ENCODE measurements at regions not wholly inside any gene's neighbourhood (a gene's known extent, or its start where the extent isn't known, plus 50 kb on each side); places are given as distances from the start of the nearest gene placed in this dataset.

DNA sequence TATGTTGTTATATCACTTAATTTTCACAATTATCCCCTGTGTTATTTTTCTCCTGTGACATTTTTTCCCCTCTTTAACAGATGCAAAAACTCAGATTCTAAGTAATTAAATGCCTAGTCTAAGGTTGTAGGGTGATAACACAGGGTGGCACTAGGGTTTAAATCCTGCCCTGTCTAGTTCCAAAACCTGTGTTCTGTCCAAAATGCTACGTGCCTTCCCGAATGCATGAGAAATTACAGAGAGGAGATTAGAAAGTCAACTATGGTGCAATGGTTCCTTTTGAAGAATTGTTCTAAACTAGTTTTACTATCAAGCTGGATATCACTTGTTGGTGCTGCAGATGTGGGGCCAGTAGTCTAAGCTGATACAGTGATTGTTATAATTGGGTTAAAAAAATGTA, 108.0 kb downstream of the DIPK2A start:
- H3K79me1 ChIP-seq (replicated peaks; ENCODE audit: low read length, poor library complexity, severe bottlenecking): no peaks in the 10 kb centered on the region
- 99% methylated on average over 2 of the region's 2 CpGs for WGBS
- H3K4ac ChIP-seq (ENCODE audit: low read depth in 1 of 2, low read length in 2 of 2): no peak overlapping the region
- no peak overlapping the region for H2BK15ac ChIP-seq (ENCODE audit: low read depth, poor library complexity, severe bottlenecking)
- no peaks in the 10 kb centered on the region for H3K9me3 ChIP-seq (ENCODE audit: control insufficient read depth, low read length)
- H3K4me3 ChIP-seq (ENCODE audit: insufficient read depth in 1 of 2, low read depth in 1 of 2, low read length in 2 of 2): no peak overlapping the region
- no peaks in the 10 kb centered on the region for H3K27me3 ChIP-seq (ENCODE audit: control insufficient read depth in 1 of 2, insufficient read depth in 1 of 2, low read length in 2 of 2)
- H2AK5ac ChIP-seq (ENCODE audit: low read length, severe bottlenecking): no peak overlapping the region
- no peak overlapping the region for H3K23ac ChIP-seq (ENCODE audit: low read length in 2 of 2)
- H3K27ac ChIP-seq (ENCODE audit: low read length, poor library complexity, severe bottlenecking): no peak overlapping the region
- no peak overlapping the region for H4K8ac ChIP-seq (ENCODE audit: low read length)
- no peaks in the 10 kb centered on the region for H3K36me3 ChIP-seq (ENCODE audit: control insufficient read depth in 1 of 2, insufficient read depth in 2 of 2, low read depth in 1 of 2, low read length in 2 of 2)
- H3K14ac ChIP-seq (ENCODE audit: low read length in 2 of 2): no peak overlapping the region
- H3K4me2 ChIP-seq (ENCODE audit: low read length, poor library complexity, severe bottlenecking): no peak overlapping the region
- no peak overlapping the region for H3K9ac ChIP-seq (ENCODE audit: low read length)
- H2BK5ac ChIP-seq (ENCODE audit: low read depth, low read length, poor library complexity, severe bottlenecking): no peak overlapping the region
- H2AFZ ChIP-seq (ENCODE audit: low read depth, low read length): no peak overlapping the region
- H3K4me1 ChIP-seq (ENCODE audit: control insufficient read depth, insufficient read depth, low read depth, low read length): no peaks in the 10 kb centered on the region
- no peak overlapping the region for H3K18ac ChIP-seq (ENCODE audit: low read depth in 1 of 2, low read length in 2 of 2)
- H4K91ac ChIP-seq (ENCODE audit: low read length): no peak overlapping the region
- no peak overlapping the region for H2BK12ac ChIP-seq (ENCODE audit: low read length in 2 of 2)
- no peak overlapping the region for H2BK120ac ChIP-seq (ENCODE audit: low read depth, low read length)
- DNase-seq: no peak

DNA sequence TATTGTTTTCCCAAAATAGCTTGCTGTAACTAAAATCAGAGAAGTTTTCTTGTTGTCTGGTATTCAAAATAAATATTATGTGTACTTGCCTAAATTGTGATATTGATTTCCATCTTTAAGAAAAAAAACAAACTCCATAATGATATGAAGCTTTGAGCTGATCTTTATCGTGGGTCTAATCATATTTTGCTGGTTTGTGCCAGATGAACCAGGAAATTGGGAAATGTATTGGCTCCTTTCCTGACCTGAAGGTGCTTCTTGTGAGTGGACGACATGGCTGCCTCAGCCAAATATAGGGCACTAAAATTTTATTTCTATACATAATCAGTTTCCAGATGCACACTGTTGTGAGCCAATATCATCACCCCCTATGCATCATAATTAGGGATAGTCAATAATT, 113.3 kb downstream of the DIPK2A start:
- no peak for DNase-seq
- Histone ChIP-seq H3K9me3 (ENCODE audit: control insufficient read depth, low read length) (no peaks in the 10 kb centered on the region), H3K23ac (ENCODE audit: low read length in 2 of 2) (no peak overlapping the region), H3K27ac (ENCODE audit: low read length, poor library complexity, severe bottlenecking) (no peak overlapping the region), H2AFZ (ENCODE audit: low read depth, low read length) (no peak overlapping the region), H3K14ac (ENCODE audit: low read length in 2 of 2) (no peak overlapping the region), H3K27me3 (ENCODE audit: control insufficient read depth in 1 of 2, insufficient read depth in 1 of 2, low read length in 2 of 2) (no peaks in the 10 kb centered on the region), H4K8ac (ENCODE audit: low read length) (no peak overlapping the region), H3K4me2 (ENCODE audit: low read length, poor library complexity, severe bottlenecking) (no peak overlapping the region), H2BK12ac (ENCODE audit: low read length in 2 of 2) (no peak overlapping the region), H3K4ac (ENCODE audit: low read depth in 1 of 2, low read length in 2 of 2) (no peak overlapping the region), H3K9ac (ENCODE audit: low read length) (no peak overlapping the region), H3K36me3 (ENCODE audit: control insufficient read depth in 1 of 2, insufficient read depth in 2 of 2, low read depth in 1 of 2, low read length in 2 of 2) (no peaks in the 10 kb centered on the region), H3K18ac (ENCODE audit: low read depth in 1 of 2, low read length in 2 of 2) (no peak overlapping the region), H3K4me3 (ENCODE audit: insufficient read depth in 1 of 2, low read depth in 1 of 2, low read length in 2 of 2) (no peak overlapping the region), H4K91ac (ENCODE audit: low read length) (no peak overlapping the region), H3K4me1 (ENCODE audit: control insufficient read depth, insufficient read depth, low read depth, low read length) (no peaks in the 10 kb centered on the region), H2BK5ac (ENCODE audit: low read depth, low read length, poor library complexity, severe bottlenecking) (no peak overlapping the region), H2AK5ac (ENCODE audit: low read length, severe bottlenecking) (no peak overlapping the region), H3K79me1 (replicated peaks; ENCODE audit: low read length, poor library complexity, severe bottlenecking) (no peaks in the 10 kb centered on the region), H2BK15ac (ENCODE audit: low read depth, poor library complexity, severe bottlenecking) (no peak overlapping the region), H2BK120ac (ENCODE audit: low read depth, low read length) (no peak overlapping the region)
- 67% methylated on average over 2 of the region's 2 CpGs for WGBS

DNA sequence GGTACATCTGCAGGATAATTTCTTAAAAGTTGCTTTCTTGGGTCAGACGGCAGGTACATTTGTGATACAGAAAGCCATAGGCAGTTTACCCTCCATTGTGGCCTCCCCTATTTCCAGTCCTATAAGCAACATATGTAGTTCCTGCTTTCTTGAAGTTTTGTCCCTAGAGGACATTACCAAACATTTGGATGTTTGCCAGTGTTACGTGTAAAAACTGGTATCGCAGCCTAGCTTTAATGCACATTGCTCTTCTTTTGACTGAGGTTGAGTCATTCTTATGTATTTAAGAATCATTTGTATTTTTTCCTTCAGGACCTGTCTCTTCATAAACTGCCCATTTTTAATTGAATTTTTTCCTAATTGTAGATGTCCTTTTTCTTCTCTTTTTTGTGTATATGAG, 114.3 kb downstream of the DIPK2A start:
- Histone ChIP-seq H2BK15ac (ENCODE audit: low read depth, poor library complexity, severe bottlenecking) (no peak overlapping the region), H2BK120ac (ENCODE audit: low read depth, low read length) (no peak overlapping the region), H4K91ac (ENCODE audit: low read length) (no peak overlapping the region), H3K79me1 (replicated peaks; ENCODE audit: low read length, poor library complexity, severe bottlenecking) (no peaks in the 10 kb centered on the region), H3K36me3 (ENCODE audit: control insufficient read depth in 1 of 2, insufficient read depth in 2 of 2, low read depth in 1 of 2, low read length in 2 of 2) (no peaks in the 10 kb centered on the region), H3K23ac (ENCODE audit: low read length in 2 of 2) (no peak overlapping the region), H3K4me3 (ENCODE audit: insufficient read depth in 1 of 2, low read depth in 1 of 2, low read length in 2 of 2) (no peak overlapping the region), H3K4me2 (ENCODE audit: low read length, poor library complexity, severe bottlenecking) (no peak overlapping the region), H3K27ac (ENCODE audit: low read length, poor library complexity, severe bottlenecking) (no peak overlapping the region), H4K8ac (ENCODE audit: low read length) (no peak overlapping the region), H3K14ac (ENCODE audit: low read length in 2 of 2) (no peak overlapping the region), H3K9ac (ENCODE audit: low read length) (no peak overlapping the region), H3K9me3 (ENCODE audit: control insufficient read depth, low read length) (no peaks in the 10 kb centered on the region), H2AK5ac (ENCODE audit: low read length, severe bottlenecking) (no peak overlapping the region), H3K18ac (ENCODE audit: low read depth in 1 of 2, low read length in 2 of 2) (no peak overlapping the region), H3K4me1 (ENCODE audit: control insufficient read depth, insufficient read depth, low read depth, low read length) (no peaks in the 10 kb centered on the region), H3K27me3 (ENCODE audit: control insufficient read depth in 1 of 2, insufficient read depth in 1 of 2, low read length in 2 of 2) (no peaks in the 10 kb centered on the region), H2BK12ac (ENCODE audit: low read length in 2 of 2) (no peak overlapping the region), H2BK5ac (ENCODE audit: low read depth, low read length, poor library complexity, severe bottlenecking) (no peak overlapping the region), H3K4ac (ENCODE audit: low read depth in 1 of 2, low read length in 2 of 2) (no peak overlapping the region), H2AFZ (ENCODE audit: low read depth, low read length) (no peak overlapping the region)
- peak; percentile 14 for DNase-seq
- 100% methylated on average over 1 of the region's 3 CpGs for WGBS

DNA sequence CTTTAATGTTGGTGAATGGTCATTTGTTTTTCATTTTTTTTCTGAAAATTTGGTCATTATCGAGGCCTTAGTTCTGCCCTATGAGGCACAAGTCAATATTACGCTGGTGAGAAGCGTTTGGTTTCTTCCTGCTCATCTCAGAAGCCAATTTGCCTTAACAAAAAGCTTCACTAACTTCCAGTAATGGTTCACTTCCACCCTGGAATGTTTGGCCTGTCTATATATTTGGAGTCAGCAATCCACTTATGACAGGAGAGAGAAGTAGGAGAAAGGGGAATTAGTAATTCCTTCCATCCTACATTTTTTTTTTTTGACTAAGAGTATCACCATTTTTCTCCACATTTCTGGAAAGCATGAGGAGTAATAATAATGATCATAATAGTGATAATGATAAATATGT, 124.4 kb downstream of the DIPK2A start:
- DNase-seq: no peak
- no peak overlapping the region for H2BK15ac ChIP-seq (ENCODE audit: low read depth, poor library complexity, severe bottlenecking)
- H3K4me2 ChIP-seq (ENCODE audit: low read length, poor library complexity, severe bottlenecking): no peak overlapping the region
- H2BK12ac ChIP-seq (ENCODE audit: low read length in 2 of 2): no peak overlapping the region
- WGBS: 70% methylated on average over 2 of the region's 3 CpGs
- H2BK5ac ChIP-seq (ENCODE audit: low read depth, low read length, poor library complexity, severe bottlenecking): no peak overlapping the region
- no peak overlapping the region for H3K18ac ChIP-seq (ENCODE audit: low read depth in 1 of 2, low read length in 2 of 2)
- no peaks in the 10 kb centered on the region for H3K36me3 ChIP-seq (ENCODE audit: control insufficient read depth in 1 of 2, insufficient read depth in 2 of 2, low read depth in 1 of 2, low read length in 2 of 2)
- H4K91ac ChIP-seq (ENCODE audit: low read length): no peak overlapping the region
- H3K23ac ChIP-seq (ENCODE audit: low read length in 2 of 2): no peak overlapping the region
- no peak overlapping the region for H2AK5ac ChIP-seq (ENCODE audit: low read length, severe bottlenecking)
- H3K9me3 ChIP-seq (ENCODE audit: control insufficient read depth, low read length): no peaks in the 10 kb centered on the region
- no peak overlapping the region for H3K4me3 ChIP-seq (ENCODE audit: insufficient read depth in 1 of 2, low read depth in 1 of 2, low read length in 2 of 2)
- peaks cover 2% of the 10 kb centered on the region for H3K4me1 ChIP-seq (ENCODE audit: control insufficient read depth, insufficient read depth, low read depth, low read length)
- H3K9ac ChIP-seq (ENCODE audit: low read length): no peak overlapping the region
- H3K27me3 ChIP-seq (ENCODE audit: control insufficient read depth in 1 of 2, insufficient read depth in 1 of 2, low read length in 2 of 2): no peaks in the 10 kb centered on the region
- H2AFZ ChIP-seq (ENCODE audit: low read depth, low read length): no peak overlapping the region
- H3K79me1 ChIP-seq (replicated peaks; ENCODE audit: low read length, poor library complexity, severe bottlenecking): no peaks in the 10 kb centered on the region
- H3K27ac ChIP-seq (ENCODE audit: low read length, poor library complexity, severe bottlenecking): no peak overlapping the region
- H3K4ac ChIP-seq (ENCODE audit: low read depth in 1 of 2, low read length in 2 of 2): no peak overlapping the region
- H3K14ac ChIP-seq (ENCODE audit: low read length in 2 of 2): no peak overlapping the region
- no peak overlapping the region for H4K8ac ChIP-seq (ENCODE audit: low read length)
- no peak overlapping the region for H2BK120ac ChIP-seq (ENCODE audit: low read depth, low read length)
